Natural killer cell treated with Interleukin-12 subunit alpha and Interleukin-12 subunit beta and Interleukin-15 and Interleukin-18, amount 100 ng/mL, for 72 hours (primary cell): ENCODE measurements at regions not wholly inside any gene's neighbourhood (a gene's known extent, or its start where the extent isn't known, plus 50 kb on each side); places are given as distances from the start of the nearest gene placed in this dataset.
"Not testable (repeated sequence)": the region's sequence is repeated elsewhere in the genome, so short reads cannot be mapped to it uniquely, and the experiment has no call there.

Experiments used
- ATAC-seq, 2 donors: fragments of 150-1000 bp; cut with Tn5 transposase in 1 of 2; sonication (Bioruptor Pico), chemical (Tn5 transposase) in 1 of 2; 2 replicates each; pipeline ENCODE4 v1.10.0; 2021
- DNase-seq: peaks from one replicate; pipeline ENCODE4 v3.0.0; 2022; ENCODE audit warnings: low spot score
- H3K27ac Mint-ChIP-seq, 2 donors: 1 replicate in 1 of 2; 2 replicates in 1 of 2; pipeline ENCODE4 v1.8.0; 2022; ENCODE audit warnings: mixed read lengths in 2 of 2, mild to moderate bottlenecking in 1 of 2, moderate library complexity in 1 of 2
- H3K27me3 Mint-ChIP-seq, 2 donors: 1 replicate in 1 of 2; 2 replicates in 1 of 2; pipeline ENCODE4 v1.8.0; 2022; ENCODE audit warnings: mixed read lengths in 2 of 2
- H3K36me3 Mint-ChIP-seq: one replicate; pipeline ENCODE4 v1.8.0; 2022; ENCODE audit warnings: mixed read lengths
- H3K4me1 Mint-ChIP-seq, 2 donors: 1 replicate in 1 of 2; 2 replicates in 1 of 2; pipeline ENCODE4 v1.8.0; 2022; ENCODE audit warnings: low read depth in 2 of 2, mixed read lengths in 2 of 2, mild to moderate bottlenecking in 1 of 2
- H3K4me3 Mint-ChIP-seq: one replicate; pipeline ENCODE4 v1.8.0; 2022; ENCODE audit warnings: mixed read lengths
- H3K9me3 Mint-ChIP-seq: 2 replicates; pipeline ENCODE4 v1.8.0; 2022; ENCODE audit warnings: mixed read lengths

DNA sequence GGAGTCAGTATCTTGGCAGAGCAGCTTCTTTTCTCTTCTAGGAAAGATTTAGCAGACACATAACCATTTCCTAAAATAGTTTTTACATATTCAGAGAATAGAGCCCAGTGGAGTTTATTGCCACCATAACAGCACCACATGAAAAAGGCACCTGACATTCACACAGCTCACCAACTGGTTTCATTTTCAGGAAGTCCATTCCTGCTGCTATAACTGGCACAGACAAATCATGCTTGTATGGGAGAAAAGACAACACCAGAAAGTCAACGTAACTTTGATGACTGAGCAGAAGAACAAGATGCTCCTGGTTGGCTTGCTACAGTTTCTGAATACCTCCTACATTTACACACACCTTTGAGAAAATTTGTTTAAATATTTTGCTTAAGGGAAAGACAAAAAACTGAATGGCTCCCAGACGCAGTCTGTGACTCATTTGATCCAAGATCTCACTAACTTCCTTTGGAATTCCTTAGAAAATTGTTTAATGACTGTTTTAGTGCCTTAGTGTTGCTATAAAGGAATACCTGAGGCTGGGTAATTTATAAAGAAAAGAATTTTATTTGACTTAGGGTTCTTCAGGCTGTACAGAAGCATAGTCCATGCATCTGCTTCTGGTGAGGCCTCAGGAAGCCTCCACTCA, 1380.6 kb downstream of the CDH8 start:
- Mint-ChIP-seq H3K36me3 (peaks cover 2% of the 10 kb centered on the region), H3K4me3 (no peak overlapping the region), H3K27me3 (no peaks in the 10 kb centered on the region), H3K4me1 (no peaks in the 10 kb centered on the region), H3K9me3 (peaks cover 19% of the 10 kb centered on the region), H3K27ac (no peak overlapping the region)
- DNase-seq, result no peak
- ATAC-seq, result no peak

DNA sequence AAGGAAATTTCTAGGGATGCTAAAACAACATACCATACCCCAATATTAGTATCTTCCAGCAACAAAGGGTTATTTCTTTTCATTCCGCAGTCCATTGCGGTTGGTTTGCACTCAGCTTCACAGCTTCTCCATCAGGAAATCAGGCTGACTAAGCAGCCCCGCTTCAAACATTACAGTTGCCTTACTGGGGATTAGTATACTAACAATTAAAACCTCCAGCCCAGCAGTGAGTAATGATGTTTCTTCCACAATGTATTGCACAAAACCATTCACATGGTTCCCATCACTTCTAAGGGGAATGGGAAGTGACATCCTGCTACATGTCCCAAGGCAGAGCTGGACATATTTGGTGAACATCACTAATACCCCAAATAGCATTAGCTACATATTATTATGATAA, 1384.9 kb downstream of the CDH8 start:
- Mint-ChIP-seq H3K4me1 (no peaks in the 10 kb centered on the region), H3K9me3 (peaks cover 17% of the 10 kb centered on the region), H3K36me3 (no peaks in the 10 kb centered on the region), H3K27ac (no peak overlapping the region), H3K27me3 (no peaks in the 10 kb centered on the region), H3K4me3 (no peak overlapping the region)
- ATAC-seq (no peak), DNase-seq (no peak)

DNA sequence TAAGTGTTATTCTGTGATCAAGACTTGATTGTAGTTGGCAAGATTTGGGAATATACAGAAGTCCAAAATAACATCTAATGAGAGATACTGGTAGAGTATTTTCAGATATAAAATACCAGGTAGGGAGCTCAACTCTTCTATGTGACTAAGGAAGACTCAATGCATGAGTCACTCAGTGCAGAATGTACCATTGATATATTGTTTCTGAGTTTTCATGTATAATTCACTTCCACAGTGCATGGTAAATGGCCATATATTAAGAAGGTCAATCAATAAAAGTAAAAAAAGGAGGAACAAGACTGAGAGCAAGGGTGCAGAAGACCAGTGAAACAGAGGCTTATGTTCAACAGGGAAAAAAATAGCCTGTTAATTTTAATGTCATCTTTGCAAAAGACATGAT, 1387.9 kb downstream of the CDH8 start:
- H3K27ac Mint-ChIP-seq, result no peak overlapping the region

DNA sequence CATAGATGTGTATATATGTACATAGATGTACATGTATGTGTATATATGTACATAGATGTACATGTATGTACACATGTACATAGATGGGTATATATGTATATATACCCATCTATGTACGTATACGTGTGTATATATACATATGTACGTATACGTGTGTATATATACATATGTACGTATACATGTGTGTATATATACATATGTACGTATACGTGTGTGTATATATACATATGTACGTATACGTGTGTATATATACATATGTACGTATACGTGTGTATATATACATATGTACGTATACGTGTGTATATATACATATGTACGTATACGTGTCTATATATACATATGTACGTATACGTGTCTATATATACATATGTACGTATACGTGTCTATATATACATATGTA, 1388.8 kb downstream of the CDH8 start:
- H3K4me3 Mint-ChIP-seq, result not testable (repeated sequence)
- peaks cover 18% of the 10 kb centered on the region for H3K9me3 Mint-ChIP-seq

More for the DNA sequence above, 1387.9 kb downstream of the CDH8 start:
- H3K27me3 Mint-ChIP-seq, result no peaks in the 10 kb centered on the region
- no peak for ATAC-seq
- no peaks in the 10 kb centered on the region for H3K4me1 Mint-ChIP-seq
- H3K4me3 Mint-ChIP-seq, result no peak overlapping the region
- no peaks in the 10 kb centered on the region for H3K36me3 Mint-ChIP-seq
- no peak for DNase-seq
- H3K9me3 Mint-ChIP-seq, result peaks cover 20% of the 10 kb centered on the region

DNA sequence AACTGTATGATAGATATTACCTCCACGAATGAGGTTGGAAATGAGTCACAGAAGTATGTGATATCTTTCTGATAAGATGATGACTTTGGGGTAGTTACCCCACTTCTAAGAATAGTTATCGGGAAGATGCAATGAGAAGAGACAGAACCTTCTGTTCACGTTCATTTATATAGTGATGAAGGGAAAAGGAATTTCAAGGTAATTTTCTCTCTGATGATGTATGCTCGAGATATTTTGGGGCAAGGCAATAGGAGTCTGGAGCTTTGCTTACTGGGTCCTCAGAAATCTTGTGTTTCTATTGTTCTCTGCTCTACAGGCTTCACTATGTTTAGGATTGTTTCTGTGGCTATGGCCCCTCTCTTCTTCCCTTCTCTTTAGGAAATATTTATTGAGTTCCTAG, 1389.6 kb downstream of the CDH8 start:
- Mint-ChIP-seq H3K4me1 (no peaks in the 10 kb centered on the region), H3K4me3 (no peak overlapping the region), H3K9me3 (peaks cover 22% of the 10 kb centered on the region), H3K36me3 (no peaks in the 10 kb centered on the region), H3K27me3 (no peaks in the 10 kb centered on the region), H3K27ac (no peak overlapping the region)
- DNase-seq (no peak), ATAC-seq (no peak)

More for the DNA sequence above, 1388.8 kb downstream of the CDH8 start:
- not testable (repeated sequence) for DNase-seq, ATAC-seq, H3K27ac Mint-ChIP-seq, H3K4me1 Mint-ChIP-seq, H3K27me3 Mint-ChIP-seq, H3K36me3 Mint-ChIP-seq

DNA sequence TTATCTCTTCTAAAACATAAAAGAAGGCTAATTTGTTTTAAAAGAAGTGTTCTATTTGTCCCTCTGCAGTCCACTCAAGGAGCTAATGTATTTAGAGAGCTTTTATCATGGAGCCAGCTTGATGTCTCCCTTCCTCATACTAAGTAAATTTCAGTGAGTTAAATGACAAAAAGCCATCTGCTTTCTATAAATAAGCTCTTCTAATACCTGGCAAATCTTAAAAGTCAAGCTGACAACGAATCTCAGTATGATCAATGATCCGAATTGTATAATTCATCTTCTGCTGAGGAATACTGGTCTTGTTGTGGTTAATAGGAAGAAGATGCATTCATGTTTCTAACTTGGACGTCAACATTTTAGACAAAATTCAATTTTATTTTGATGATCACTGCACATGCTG, 1390.7 kb downstream of the CDH8 start:
- Mint-ChIP-seq H3K27ac (no peak overlapping the region), H3K27me3 (no peaks in the 10 kb centered on the region), H3K36me3 (no peaks in the 10 kb centered on the region), H3K4me1 (no peaks in the 10 kb centered on the region), H3K4me3 (no peak overlapping the region), H3K9me3 (peaks cover 26% of the 10 kb centered on the region)
- ATAC-seq (no peak), DNase-seq (no peak)

DNA sequence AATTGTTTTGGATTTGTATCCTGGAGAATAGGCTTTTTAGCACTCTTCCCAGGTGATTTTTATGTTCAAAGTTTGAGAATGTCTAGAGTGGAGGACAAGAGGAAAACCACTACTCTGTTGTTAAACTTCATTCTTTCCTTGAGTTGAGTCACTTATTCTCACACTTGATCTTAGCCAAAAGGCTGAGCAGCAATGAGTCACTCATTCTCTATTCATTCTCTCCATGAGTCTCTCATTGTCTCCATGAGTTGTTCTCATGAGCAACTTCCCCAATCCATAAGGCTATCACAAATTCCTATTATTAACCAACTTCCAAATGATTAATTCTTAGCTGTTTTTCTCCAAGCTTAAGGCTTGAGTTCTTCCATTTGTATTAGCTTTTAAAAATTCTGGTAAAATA, 1393.3 kb downstream of the CDH8 start:
- H3K27ac Mint-ChIP-seq, result no peak overlapping the region

DNA sequence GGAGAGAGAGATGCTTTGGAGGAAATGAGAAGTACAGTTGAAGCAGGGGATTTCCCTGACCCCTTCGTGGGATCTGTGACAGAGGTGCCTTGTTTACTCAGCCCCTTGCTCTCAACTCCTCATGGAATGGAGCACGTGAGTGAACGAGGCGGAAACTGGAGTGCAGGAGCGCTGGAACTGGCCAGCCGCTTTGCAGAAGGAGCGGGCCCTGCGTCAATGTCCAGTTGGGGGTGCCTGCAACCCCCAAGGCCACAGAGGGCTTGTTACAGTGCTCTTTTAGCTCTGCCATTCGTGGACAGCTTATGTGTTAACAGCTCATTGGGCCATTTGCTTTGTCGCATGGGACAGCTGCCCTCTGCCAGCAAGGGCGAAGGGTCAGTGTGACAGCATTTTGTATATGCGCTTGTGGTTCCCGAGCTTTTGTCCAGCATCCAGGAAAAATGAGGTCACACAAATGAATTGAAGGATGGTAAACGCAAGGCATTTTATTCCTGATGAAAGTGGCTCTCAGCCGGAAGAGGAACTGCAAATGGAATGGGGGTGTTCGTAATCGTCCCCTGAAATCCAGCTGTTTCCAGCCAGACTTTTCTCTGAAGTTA, 1395.1 kb downstream of the CDH8 start:
- DNase-seq (no peak), ATAC-seq (no peak)
- Mint-ChIP-seq H3K4me1 (no peaks in the 10 kb centered on the region), H3K4me3 (no peak overlapping the region), H3K27ac (no peak overlapping the region), H3K36me3 (no peaks in the 10 kb centered on the region), H3K27me3 (no peaks in the 10 kb centered on the region), H3K9me3 (peaks cover 30% of the 10 kb centered on the region)

More for the DNA sequence above, 1393.3 kb downstream of the CDH8 start:
- Mint-ChIP-seq H3K4me3 (no peak overlapping the region), H3K27me3 (no peaks in the 10 kb centered on the region), H3K9me3 (peaks cover 30% of the 10 kb centered on the region), H3K36me3 (no peaks in the 10 kb centered on the region), H3K4me1 (no peaks in the 10 kb centered on the region)
- no peak for ATAC-seq
- no peak for DNase-seq

DNA sequence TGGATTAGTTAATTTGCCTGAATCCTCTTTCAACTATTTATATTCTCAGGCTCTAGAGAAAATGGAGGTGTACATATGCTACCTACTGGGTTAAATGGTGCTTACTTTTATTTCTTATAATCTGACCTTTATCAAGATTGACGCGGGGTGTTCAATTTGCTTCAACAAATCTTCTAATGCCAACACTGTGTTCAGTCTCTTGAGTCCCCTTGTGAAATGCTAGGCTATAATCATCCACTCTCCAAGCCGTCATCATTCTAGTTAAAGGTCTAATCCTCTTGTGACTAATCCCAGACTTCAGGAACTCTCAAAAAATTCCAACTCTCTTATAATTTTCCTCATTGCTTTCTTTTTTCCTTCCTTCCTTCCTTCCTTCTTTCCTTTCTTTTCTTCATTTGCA, 1396.2 kb downstream of the CDH8 start:
- DNase-seq (no peak), ATAC-seq (no peak)
- H3K4me1 Mint-ChIP-seq, result no peaks in the 10 kb centered on the region
- H3K27ac Mint-ChIP-seq, result no peak overlapping the region
- no peaks in the 10 kb centered on the region for H3K27me3 Mint-ChIP-seq
- H3K4me3 Mint-ChIP-seq, result no peak overlapping the region
- H3K9me3 Mint-ChIP-seq, result peaks cover 31% of the 10 kb centered on the region
- peaks cover 3% of the 10 kb centered on the region for H3K36me3 Mint-ChIP-seq

DNA sequence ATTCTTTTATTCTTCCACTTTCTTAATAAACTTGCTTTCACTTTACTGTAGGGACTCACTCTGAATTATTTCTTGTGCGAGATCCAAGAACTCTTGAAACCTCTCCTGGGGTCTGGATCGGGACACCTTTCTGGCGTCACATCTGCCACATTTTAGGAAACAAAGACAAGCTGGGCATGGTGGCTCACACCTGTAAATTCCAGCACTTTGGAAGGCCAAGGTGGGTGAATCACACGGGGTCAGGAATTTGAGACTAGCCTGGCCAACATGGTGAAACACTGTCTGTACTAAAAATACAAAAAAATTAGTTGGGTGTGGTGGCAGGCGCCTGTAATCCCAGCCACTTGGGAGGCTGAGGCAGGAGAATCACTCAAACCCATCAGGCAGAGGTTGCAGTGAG, 1399.6 kb downstream of the CDH8 start:
- not testable (repeated sequence) for H3K27me3 Mint-ChIP-seq, H3K27ac Mint-ChIP-seq, H3K36me3 Mint-ChIP-seq, H3K4me3 Mint-ChIP-seq, DNase-seq, ATAC-seq, H3K4me1 Mint-ChIP-seq
- H3K9me3 Mint-ChIP-seq, result peaks cover 14% of the 10 kb centered on the region

DNA sequence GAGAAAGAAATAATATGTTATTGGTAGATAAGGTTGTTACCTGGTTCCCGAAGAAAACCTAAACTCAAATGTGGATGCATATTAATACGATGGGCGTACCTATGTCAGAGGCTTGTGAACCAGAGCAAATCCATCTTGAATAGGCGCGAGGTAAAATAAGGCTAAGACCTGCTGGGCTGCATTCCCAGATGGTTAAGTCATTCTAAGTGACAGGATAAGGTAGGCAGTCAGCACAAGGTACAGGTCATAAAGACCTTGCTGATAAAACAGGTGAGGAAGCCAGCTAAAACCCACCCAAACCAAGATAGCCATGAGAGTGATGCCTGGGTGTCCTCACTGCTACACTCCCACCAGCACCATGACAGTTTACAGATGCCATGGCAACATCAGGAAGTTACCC, 1400.1 kb downstream of the CDH8 start:
- Mint-ChIP-seq H3K4me1 (no peaks in the 10 kb centered on the region), H3K27me3 (no peaks in the 10 kb centered on the region), H3K9me3 (peaks cover 14% of the 10 kb centered on the region), H3K36me3 (peaks cover 4% of the 10 kb centered on the region), H3K4me3 (no peak overlapping the region), H3K27ac (no peak overlapping the region)
- no peak for ATAC-seq
- no peak for DNase-seq

DNA sequence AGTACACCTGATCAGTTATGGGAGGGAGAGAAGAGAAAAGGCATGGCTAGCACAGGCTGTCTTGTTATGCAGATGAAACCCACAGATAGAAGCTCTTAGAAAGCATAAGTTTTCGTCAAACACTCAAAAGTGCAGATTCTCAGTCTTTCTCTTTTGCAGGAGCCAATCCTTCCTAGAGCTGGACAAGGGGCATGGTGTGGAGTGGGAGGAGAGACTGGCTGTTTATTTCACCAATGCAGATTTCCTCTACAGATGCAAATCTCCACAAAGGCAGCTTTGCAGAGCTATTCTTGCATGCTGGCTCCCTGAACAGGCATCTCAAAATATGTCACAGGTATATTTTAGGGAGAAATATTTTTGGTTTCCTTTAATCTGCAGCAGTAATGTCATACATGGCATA, 1400.7 kb downstream of the CDH8 start:
- Mint-ChIP-seq H3K27me3 (no peaks in the 10 kb centered on the region), H3K9me3 (peaks cover 11% of the 10 kb centered on the region), H3K27ac (no peak overlapping the region), H3K4me3 (no peak overlapping the region), H3K36me3 (peaks cover 4% of the 10 kb centered on the region), H3K4me1 (no peaks in the 10 kb centered on the region)
- ATAC-seq (no peak), DNase-seq (no peak)

DNA sequence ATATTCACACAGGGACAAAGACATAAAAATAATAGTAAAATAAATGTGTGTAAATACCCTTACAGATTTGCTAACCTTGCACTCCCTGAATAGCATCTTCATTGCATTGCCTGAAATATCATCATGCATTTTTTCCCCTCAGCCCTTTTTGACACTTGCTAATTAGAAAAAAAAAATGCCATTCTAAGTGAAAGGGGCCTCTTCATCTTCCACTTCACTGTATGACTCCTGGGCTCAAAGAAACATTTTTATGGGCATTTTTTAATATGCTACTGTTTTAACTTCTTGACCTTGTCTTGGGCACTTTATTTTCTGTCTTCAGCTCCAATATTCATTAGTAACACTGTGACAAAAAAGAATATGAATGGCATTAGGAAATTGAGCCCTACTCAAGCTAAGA, 1424.4 kb downstream of the CDH8 start:
- no peaks in the 10 kb centered on the region for H3K27me3 Mint-ChIP-seq
- H3K36me3 Mint-ChIP-seq, result no peaks in the 10 kb centered on the region
- peaks cover 13% of the 10 kb centered on the region for H3K9me3 Mint-ChIP-seq
- no peak overlapping the region for H3K4me3 Mint-ChIP-seq
- DNase-seq, result no peak
- ATAC-seq, result no peak
- H3K27ac Mint-ChIP-seq, result no peak overlapping the region
- H3K4me1 Mint-ChIP-seq, result no peaks in the 10 kb centered on the region

DNA sequence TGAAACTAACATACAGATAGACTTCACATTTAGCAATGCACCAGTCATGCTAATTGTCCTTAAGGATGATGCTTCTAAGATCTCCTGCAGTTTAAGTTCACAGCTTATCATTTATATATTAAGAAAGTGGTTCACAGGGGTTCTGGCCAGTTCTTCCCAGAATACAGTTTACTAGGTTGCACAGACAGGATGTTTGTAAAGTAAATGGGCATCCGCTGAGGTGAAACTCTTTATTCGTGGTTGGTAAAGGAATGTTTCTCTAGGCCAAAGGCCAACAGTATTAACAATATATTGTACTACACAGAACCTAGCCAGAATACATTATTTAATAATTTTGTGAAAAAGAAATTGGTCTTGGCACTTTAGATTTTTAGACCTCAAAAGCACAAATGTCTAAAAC, 1427.3 kb downstream of the CDH8 start:
- no peak overlapping the region for H3K4me3 Mint-ChIP-seq
- no peaks in the 10 kb centered on the region for H3K36me3 Mint-ChIP-seq
- DNase-seq, result no peak
- no peak for ATAC-seq
- H3K9me3 Mint-ChIP-seq, result peaks cover 15% of the 10 kb centered on the region
- H3K27ac Mint-ChIP-seq, result no peak overlapping the region
- no peaks in the 10 kb centered on the region for H3K27me3 Mint-ChIP-seq
- no peaks in the 10 kb centered on the region for H3K4me1 Mint-ChIP-seq

DNA sequence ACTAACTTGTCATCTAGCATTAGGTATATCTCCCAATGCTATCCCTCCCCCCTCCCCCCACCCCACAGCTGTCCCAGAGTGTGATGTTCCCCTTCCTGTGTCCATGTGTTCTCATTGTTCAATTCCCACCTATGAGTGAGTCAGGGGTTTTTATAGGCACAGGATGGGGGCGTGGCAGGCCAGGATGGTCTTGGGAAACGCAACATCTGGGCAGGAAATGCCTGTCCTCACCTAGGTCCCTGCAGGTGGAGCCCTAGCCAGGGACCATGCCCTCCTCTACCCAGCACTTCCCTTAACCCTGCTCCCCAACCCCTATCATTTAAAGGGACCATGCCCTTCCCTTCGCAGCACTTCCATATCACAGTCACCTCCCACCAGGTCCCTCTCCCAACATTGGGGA, 1430.6 kb downstream of the CDH8 start:
- peaks cover 14% of the 10 kb centered on the region for H3K9me3 Mint-ChIP-seq
- DNase-seq, result not testable (repeated sequence)

More for the DNA sequence above, 1430.6 kb downstream of the CDH8 start:
- not testable (repeated sequence) for H3K27ac Mint-ChIP-seq, H3K36me3 Mint-ChIP-seq, H3K27me3 Mint-ChIP-seq, H3K4me3 Mint-ChIP-seq, ATAC-seq, H3K4me1 Mint-ChIP-seq
